OCI-M2 (cell line): ENCODE measurements at regions not wholly inside any gene's neighbourhood (a gene's known extent, or its start where the extent isn't known, plus 50 kb on each side); places are given as distances from the start of the nearest gene placed in this dataset.

Experiments
- DNase-seq: peaks from one replicate; lab custom pipeline; 2025; ENCODE audit not compliant: unreplicated experiment; lab: John Stamatoyannopoulos, UW

DNA sequence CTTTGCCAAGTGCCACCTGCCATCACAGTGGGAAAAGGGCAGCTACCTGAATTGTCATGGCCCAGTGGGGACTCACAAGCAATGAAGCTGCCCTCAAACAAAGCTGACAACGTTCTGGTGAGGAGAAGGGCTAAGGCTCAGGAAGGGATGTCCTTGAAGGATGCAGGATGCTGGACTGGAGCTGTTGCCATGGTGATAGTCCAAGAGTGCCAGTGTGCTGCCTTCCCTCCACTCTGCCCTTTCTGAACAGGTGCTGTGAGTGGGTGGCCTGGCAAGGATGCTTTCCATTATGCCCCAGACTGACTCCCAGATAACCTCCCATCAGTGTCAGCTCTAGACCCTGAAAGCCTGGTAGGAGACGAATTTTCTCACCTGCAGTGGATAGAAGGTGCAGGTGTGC lies 137.8 kb upstream of the GYPC start:
- DNase-seq: no peak

DNA sequence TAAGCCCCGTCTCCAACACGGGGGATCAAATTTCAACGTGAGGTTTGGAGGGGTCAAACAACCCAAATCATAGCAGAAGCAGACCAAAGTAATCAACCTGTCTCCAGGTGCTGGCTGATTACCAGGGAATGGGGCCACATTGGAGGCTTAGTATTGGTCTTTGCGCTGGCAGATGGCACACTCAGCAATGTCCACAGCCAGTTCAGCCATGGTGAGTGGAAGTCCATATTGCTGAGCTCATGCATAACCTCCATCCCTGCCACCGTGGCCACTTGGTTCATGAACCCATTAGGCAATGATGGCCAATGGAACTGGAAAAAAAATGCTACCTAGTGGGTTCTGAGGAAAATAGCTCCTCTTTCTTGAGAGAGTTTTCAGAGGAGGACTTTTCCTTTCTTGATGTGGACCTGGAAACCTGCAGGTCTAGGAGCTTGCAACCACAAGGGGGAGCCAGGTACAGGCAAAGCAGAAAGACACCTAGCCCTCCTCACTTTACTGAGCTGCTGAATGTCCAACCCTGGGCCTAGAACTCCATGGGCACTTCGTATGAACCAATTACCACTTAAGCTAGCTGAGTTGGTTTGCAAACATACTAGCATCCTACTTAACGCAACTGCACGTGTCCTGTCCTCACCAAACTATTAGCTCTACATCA lies 128.0 kb upstream of the GYPC start:
- no peak for DNase-seq

GRCh38 chr2:126531029-126531428 lies 124.9 kb upstream of the GYPC start:
- no peak for DNase-seq

- no peak for DNase-seq
Measured at GRCh38 chr2:126534478-126534877, 121.5 kb upstream of the GYPC start.

GRCh38 chr2:126535408-126535807 lies 120.5 kb upstream of the GYPC start:
- DNase-seq: no peak

GRCh38 chr2:126536605-126537200 lies 119.3 kb upstream of the GYPC start:
- DNase-seq: no peak

DNA sequence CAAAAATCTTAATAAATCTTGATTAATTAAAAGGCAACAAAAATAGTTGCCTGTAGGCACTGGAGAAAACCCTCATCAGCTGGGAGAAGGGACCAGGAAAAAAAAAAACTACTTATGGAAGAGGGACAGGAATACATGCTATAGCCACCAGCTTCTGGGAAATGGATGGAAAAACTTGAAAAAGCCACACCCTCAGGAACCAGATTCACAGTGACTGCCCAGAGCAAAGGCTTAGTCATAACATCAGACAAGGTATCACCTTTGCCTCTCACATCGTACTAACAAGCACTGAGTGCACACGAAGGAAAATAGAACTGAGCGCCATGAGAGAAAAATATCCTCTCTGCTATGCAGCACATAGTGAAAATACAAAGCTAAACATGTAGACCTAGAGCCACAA lies 116.9 kb upstream of the GYPC start:
- no peak for DNase-seq

DNA sequence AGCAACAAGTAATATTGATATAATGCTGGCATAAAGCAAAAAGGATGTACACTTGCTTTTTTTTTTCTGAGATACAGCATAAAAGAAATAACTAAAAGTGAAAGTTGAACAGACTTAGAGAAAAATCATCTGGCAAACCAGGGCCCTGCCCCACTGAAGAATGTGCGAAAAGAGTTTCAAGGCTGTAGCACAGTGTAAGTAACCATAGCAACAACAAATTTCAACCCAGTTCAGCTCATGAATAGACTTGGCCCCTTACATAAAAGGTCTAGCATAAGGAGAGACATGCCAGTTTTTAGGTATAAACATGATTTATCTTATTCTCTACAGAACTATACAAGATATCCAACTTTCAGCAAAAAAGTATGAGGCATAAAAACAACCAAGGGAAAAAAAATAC lies 113.7 kb upstream of the GYPC start:
- no peak for DNase-seq

DNA sequence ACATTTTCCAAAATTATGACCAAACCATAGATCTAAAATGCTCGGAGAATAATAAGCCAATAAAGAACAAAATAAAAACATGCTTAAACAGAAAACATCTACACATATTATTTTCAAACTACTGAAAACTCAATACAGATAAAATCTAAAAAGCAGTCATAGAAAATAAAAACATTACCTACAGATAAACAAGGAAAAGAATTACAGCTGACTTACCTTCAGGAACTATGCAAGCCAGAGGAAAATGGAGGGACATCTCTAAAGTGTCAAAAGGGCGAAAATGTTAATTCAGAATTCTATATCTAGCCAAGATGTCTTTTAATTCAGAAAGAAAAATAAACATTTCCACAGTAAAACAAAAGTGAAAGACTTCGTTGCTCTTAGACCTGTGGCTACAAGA lies 112.9 kb upstream of the GYPC start:
- no peak for DNase-seq

DNA sequence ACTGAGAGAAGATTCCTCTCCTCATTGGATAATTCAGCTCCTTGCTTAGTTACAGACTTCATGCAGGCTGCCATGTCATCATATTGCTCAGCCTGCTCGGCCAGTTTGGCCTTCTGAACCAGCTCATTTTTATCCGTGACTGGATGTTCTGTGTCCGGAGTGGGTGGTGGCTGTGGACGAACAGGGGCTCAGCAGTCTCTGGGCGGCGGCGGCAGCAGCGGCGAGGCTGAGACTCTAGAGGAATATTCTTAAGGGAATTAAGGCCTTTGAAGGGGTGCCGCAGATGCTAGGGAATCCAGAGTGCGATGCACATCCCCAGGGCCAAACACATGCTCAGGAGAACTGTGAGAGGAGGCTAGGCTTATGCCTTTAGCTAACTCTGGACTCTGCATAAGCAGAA lies 97.9 kb upstream of the GYPC start:
- no peak for DNase-seq

- no peak for DNase-seq
Measured at GRCh38 chr2:126568734-126569133, 87.2 kb upstream of the GYPC start.

DNA sequence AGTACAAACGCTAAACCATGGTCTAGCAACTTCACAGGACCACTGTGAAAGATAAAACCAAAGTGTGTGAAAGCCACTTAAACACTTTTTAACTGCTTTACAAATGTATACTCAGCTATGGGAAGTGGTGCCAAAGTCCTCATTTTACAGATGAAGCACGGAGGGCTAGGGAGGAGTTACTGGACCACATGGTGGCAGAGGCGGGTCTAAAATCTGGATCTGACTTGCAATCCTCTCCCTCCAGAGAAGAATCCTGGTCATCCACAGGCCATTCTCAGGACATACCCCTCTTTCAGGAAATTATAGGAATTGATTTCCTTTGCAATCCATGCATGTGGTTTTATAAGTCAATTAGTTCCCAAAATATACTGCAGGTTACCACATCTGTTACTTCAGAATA lies 84.6 kb upstream of the GYPC start:
- DNase-seq: no peak

DNA sequence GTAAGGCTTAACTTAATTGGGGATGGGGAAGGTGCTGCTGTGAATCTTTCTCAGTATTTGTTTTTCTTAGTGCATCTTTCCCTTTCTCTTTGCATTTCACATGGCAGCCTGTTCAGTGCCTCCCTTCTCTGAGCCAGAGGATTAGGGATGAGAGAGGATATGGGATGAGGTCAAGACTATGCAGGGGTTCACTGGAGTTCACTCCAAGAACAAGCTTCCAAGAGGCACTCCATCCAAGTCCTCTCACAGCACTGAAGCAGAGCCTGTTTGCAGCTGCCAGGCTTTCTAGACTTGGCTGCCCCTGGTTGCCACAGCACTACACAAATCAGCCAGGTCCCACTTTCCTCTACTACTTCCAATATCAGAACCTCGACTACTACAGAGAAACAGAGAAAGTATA lies 80.3 kb upstream of the GYPC start:
- DNase-seq: no peak

DNA sequence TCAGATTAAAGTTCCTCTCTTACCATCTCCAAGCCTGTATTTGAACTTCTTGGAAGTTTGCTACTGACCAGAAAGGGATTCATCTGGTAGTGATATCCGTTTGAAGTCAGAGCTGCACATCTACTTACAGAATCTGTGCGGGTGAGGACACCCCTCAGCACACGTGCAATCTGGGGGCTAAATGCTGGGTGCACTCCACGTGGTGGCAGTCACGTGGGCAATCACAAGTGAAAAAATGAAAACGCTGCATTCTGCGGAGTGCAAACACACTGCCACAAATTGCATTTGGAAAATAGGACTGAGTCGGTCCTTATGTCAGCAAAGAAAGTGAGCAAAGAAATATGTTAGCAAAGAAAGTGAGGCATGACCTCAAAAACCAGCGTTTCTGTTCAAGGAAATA lies 76.1 kb upstream of the GYPC start:
- DNase-seq: no peak

- no peak for DNase-seq
Measured at GRCh38 chr2:126586317-126586716, 69.6 kb upstream of the GYPC start.

DNA sequence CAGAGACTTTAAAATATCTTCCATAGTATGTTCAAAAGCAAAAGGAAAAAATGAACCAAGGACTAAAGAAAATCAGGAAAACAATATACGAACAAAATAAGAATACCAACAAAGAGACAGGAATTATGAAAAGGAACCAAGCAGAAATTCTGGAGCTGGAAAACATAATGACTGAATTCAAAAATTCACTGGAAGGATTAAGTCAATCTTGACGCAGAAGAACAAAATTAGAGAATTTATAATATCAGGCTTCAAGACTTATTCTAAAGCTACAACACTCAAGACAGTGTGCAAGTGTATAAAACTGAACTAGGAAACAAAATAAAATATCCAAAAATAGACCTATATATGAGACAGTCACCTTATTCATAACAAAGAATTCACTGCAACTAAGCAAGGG lies 56.9 kb upstream of the GYPC start:
- DNase-seq: no peak

GRCh38 chr2:126600742-126601141 lies 55.2 kb upstream of the GYPC start:
- no peak for DNase-seq

GRCh38 chr2:126602334-126602733 lies 53.6 kb upstream of the GYPC start:
- no peak for DNase-seq
